GM19035 (cell line): ENCODE measurements at regions not wholly inside any gene's neighbourhood (a gene's known extent, or its start where the extent isn't known, plus 50 kb on each side); places are given as distances from the start of the nearest gene placed in this dataset.

Source experiments
- ATAC-seq: cut with Tn5 transposase; IDR thresholded peaks from one replicate; pipeline ENCODE4 v1.9.1; 2021; ENCODE audit not compliant: unreplicated experiment

DNA sequence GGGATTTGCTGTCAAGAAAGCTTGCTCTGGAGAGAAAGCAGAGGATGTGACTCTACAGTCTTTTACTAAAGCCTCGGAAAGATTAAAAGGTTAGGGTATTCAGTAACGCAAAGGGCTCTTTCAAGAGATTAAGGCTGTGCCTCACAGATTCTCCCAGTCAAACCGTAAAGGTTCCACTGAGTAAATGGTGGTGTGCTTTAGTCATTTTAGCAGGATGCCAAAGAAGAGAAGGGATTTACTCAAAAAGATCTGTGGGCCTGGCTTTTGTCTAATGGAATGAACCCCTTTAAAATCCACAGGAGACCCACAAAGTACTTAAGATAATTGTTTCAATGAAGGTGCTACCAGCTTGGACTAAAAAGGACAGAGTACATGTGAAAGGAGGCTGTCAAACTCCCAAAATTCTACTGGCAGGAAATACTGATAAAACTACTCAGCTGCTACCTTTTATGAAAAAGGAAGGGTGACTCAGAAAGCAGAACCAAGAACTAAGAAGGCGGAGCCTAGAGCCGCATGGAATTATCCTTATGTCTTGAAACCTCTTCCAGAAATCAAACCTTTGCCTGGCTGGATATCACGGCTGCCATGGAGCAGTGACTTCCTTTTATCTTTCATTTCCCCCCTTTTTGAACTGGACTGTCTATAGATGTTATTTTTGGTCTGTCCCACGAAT lies 670.2 kb upstream of the ZEB2 start:
- no peak for ATAC-seq

DNA sequence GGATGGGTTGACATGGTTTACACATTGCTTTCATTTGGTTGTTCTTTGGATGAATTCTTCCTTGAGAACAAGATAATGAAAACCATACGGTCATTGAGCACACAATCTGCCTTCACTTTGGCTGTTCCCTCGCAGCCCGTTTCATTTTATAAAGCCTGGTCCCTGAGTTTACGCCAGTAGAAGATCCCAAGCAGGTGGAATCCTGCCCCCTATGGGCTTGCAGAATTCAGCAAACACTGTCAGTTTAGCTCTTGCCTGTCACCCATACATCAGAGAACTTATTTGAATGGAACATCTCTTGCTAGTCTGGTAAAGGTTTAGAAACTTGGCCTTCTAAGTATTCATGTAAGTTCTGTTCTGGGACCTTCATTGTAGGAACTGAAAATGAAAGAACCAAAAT lies 666.4 kb upstream of the ZEB2 start:
- no peak for ATAC-seq

DNA sequence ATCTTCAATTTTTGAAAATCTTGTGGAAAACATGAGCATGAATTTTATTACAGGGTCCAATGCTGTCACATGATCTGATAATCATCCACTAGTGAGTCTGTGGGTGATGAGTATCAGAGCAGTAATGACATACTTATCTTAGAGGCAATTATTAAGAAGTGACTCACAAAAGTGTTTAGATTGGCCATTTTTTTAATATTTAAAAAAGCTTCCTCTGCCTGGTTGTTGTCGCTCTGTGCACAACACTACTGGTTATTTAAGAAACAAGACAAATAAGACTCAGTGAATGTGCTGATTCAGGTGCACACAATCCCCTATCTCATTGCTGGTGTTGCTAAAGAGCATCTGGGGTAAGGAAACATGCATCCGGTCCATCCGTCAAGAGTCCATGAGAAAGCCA lies 665.8 kb upstream of the ZEB2 start:
- no peak for ATAC-seq

DNA sequence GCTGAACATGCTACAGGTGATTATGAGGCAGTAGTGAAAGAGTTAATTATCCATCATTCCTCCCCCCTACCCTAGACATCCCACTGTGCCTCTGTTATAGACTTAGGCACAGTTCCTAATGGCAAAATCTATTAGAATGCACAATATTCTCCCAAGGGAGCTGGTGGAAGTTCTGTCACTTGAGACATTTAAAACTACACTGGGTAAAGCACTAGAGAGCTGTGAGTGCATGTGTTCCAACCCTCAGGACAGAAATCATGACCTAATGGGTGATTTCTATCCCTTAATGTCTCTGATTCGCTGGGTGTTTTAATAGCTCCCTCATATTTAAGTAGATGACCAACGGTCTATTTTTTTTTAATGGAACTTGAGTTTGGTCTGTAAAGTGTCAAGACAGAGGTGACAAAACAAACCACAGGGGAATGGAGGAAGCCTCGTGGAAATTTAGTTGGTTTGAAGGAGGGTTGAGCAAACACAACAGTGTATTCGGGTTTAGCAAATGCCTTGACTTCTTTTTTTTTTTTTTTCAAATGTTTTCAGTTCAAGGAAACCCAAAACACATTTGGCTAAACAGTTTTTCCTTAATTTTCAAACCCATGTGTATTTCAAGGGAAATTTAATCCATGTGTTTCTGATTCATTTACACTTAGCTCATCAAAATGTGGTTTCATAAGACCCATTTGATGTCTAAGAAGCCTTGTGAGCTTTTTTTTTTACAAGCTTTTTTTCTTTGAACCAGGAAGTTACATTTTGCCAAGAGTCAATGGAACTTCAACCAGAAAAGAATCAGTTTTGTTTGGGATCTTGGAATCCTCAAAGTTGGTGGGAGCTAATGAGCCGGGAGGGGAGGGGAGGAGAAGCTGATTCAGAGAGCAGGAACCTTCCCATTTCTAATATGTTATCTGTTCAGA lies 665.1 kb upstream of the ZEB2 start:
- no peak for ATAC-seq

DNA sequence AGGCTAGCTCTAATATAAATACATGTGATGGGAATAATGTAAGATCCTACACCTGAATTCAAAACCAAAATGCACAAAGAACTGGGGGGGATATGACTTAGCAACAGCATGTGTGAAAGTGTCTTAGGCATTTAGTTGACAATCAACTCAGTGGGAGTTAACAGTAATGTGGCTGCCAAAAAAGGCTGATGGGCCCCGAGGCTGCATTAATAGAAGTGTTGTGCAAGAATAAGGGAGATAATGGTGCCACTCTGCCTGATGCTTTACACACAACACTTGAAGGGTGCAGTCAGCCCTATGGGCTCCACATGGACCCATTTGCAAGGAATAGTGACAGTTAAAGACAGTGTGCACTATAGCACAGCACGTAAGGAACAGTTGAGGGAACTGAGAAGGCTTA lies 649.4 kb upstream of the ZEB2 start:
- ATAC-seq = no peak

DNA sequence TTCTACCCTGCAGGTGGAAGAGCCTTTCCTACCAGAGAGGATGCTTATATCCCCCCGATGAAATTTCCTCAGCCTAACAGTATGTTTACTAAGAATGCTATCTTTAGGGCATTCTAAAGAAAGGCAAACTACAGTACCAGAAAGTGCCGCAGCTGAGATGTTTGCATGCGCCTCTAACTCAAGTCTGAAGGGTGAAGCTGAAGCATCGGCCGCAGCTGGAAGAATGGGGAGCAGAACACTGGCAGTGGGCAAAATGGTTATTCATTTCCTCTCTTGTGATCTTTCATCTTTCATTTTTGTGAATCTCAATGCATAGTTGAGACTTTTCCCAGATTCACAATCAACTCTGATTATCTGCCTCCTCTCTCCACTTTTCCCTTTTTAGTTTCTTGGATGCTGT lies 648.2 kb upstream of the ZEB2 start:
- no peak for ATAC-seq

DNA sequence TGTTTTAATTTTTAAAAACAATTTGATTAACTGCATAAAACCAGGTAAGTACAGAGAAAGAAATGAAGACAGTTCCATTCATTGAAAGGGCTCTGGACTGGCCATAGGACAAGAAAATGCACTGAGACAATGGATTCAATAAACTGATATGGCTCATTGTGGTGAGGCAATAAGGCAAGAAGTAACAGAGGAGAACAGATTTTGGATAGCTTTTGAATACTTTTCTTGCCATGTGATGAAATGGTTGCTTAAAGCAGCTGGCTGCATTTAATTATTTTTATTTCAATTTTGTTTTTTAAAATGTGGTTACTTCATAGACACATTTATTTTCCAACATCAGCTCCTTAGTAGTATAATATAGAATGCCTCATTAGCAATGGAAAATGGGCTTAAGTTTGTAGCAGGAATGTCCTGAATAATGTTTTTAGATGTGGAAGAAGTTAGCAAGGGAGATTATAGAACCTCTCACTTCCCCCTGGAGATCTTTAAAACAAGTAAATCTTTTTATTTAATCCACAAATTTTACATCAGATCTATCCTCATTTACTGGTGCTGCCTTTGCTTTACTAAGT lies 646.9 kb upstream of the ZEB2 start:
- ATAC-seq = no peak

DNA sequence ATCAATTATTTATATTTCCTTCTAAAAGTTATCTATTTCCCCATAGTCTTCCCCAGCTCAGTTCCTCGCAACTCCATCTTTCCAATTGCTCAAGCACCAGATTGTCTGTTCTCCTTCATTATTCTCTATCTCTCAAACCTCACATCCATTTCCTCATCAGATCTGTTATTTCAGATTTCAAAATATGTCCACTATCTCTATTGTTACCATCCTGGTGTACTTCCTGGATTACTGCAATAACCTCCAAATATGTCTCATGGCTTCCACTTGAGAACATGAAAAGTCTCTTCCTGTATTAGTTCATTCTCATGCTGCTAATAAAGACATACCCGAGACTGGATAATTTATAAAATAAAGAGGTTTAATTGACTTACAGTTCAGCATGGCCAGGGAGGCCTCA lies 641.7 kb upstream of the ZEB2 start:
- no peak for ATAC-seq

DNA sequence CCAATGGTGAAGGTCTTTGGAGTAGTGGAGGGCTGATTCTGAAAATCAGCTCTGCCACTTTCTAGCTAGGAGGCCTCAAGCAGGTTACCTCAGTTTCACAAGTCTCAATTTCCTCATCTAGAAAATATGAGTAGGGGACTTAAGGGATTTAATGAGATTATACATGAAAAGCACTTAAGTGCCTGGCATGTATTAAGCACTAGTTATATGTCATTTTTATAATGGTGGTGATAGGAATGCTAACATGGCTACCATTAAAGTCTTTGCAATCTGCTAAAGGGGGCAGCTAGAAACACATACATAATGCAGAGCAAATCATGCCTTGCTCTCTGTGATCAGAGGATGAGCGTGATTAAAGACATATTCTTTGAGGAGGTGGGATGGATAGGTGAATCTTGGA lies 640.9 kb upstream of the ZEB2 start:
- no peak for ATAC-seq

DNA sequence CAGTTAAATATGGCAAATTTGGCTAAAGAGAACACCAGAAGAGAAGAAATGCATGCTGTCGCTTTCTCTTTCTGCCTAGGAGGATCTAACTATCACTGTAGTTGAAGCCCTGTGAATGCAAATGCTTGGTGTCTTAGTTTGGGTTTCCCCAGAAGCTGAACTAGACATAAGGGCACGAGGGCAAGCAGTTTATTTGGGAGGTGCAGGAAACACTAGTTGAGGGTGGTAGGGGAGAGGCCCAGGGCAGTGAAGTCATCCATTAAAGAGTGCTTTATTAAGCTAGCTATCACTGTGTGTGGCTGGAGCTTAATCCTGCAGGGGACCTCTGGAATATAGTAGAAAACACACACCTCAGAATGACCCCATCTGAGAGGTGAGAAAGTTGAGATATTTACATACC lies 639.8 kb upstream of the ZEB2 start:
- ATAC-seq = no peak

DNA sequence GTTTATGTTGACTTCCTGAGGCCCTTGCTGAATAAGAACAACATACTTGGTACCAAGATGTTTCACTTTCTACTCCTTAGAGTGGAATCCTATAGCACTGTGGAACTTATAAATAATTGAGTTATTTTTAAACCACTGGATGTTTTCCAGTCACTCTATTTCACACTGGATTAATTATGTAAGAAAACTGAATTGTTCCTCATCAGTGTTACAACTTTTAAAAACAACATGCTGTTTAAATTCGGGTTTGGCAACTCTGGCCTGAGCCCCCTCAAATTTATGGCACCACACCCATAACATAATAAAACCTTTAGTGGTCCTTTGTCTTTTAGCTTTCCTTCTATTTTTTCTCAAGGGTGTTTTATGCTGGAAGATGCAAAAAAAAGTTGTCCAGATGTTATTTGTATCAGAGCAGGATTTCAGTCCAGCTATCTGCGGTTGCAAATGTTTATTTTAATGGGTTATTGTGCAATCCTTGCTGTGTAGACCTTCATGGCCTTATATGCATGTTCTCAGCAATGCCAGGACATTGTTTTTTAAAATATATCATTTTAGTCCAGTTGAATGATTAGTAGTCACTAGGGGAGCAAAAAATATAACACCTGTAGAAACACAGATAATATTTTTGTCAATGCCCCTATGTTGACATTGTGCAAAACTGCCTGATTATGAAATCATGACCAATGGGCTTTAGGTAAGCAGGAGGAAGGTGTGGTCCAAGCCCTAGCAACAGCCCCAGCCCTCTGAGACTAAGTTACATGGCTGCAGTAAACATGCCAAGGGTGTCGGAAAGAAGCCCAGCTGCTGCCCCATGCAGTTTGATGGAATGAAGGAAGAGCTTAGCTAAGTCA lies 638.0 kb upstream of the ZEB2 start:
- ATAC-seq = no peak

DNA sequence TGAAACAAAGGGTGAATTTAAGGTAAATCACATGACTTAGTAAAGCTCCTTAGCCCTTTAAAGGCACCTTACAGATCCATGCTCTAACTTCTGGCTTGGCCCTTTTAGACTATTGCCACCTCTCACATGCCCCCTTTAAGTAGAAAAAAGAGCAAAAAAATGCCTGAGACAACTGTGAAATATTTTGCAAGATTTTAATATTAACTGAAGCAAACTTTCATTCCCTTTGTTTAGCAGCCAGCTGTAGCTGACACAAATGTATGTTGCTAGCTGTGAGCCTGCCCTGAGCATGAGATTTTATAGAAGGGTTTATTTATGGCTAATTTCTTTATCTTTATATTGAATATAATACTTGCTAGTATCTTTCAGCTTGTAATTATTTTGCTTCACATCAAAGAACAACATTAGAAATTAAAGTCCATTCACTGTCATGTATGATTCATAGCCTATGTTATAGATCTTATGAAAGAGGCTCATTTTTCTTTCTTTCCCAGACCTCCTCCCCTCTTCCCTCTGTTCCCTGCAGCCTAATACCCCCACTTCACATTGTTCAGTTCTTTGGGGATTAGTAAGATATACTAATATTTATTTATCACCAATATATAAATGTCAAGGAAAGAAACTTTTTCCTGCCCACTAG lies 637.2 kb upstream of the ZEB2 start:
- ATAC-seq = no peak

DNA sequence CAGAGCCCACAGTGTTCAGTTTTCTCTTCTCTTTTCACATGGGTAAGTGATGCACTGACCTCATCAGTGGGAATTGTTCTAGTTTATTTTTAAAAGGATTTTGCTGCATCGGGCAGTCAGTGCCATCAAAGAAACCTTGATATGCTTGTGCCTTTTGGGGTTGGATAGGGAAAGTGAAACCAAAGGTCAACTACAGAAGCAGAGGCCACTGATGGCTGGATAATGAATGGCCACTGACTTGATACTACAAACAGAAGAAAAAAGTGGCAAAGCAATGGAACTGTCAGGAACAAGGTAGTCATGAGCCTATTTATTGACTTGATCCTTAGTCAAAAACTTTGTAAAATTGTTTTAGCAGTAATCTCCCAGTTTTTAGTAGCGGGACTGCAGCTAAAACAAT lies 636.3 kb upstream of the ZEB2 start:
- ATAC-seq = no peak

DNA sequence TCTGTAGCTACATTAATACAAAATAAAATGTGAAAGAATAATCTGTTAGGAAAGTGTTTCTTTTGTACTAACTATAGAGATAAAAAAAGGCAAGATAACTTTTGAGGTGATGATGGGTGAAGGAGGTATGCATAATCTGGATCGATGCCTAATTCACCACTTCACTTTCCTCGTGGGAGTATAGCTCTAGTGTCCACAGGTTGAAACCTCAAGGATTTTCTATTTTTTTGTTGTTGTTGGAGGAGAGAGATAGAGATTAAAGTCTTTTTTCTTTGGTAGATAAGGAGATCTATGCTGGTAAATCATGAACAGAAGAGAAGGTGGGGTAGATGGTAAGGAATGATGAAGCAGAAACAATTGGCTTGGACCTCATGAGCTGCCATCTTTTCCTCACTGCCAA lies 635.3 kb upstream of the ZEB2 start:
- ATAC-seq = no peak

DNA sequence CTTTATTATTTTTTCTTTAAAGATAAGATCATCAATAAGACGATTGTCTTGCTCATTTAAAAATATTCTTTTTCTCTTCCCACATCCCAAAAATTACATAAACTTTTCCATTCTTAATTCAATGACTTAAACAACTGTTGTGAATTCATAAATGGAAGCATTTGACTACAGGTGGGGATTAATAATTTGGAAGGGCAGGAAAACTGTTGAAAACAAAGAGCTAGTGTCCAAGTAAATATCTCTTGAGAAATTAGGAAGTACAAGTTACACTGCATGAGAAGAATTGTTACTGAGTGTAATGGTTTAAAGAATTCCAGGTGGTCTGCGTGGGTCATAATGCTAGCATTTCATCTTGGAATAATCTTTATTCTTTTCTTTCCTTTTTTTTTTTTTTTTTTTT lies 634.8 kb upstream of the ZEB2 start:
- ATAC-seq = no peak

DNA sequence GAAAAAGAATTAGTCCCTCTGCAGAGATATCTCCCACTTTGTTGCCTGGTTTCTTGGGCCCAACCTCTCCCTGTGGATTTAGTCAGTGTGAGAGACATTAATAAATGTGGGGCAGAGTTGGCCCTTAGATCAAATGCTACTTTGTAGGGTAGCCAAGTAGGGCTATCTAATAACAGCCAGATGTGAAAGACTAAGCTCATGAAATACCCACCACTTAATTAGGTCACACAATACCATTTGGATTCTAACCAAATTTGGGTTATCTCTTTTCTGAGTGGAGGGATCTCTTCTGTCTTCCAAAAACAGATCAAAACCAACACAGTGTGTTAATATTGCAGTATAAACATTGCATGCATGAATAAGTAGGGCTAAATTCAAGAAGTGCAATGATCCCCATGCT lies 626.8 kb upstream of the ZEB2 start:
- ATAC-seq = no peak

DNA sequence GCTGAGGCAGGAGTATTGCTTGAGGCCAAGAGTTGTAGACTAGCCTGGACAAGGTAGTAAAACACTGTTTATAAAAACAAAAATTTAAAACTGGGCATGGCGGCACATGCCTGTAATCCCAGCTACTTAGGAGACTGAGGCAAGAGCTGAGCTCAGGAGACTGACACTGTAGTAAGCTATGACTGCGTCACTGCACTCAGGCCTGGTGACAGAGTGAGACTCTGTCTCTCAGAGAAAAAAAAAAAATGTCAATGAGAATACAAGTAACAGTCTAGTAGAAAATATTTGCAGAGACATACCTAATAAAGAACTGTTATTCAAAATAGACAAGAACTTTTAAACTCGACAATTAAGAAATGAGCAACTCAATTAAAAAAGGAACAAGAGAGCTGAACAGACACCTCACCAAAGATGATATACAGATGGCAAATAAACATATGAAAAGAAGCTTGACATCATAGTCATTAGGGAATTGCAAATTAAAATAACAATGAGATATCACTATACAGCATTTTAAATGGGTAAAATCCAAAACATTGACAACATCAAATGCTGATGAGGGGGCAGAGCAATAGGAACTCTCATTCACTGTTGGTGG lies 624.3 kb upstream of the ZEB2 start:
- ATAC-seq = no peak

DNA sequence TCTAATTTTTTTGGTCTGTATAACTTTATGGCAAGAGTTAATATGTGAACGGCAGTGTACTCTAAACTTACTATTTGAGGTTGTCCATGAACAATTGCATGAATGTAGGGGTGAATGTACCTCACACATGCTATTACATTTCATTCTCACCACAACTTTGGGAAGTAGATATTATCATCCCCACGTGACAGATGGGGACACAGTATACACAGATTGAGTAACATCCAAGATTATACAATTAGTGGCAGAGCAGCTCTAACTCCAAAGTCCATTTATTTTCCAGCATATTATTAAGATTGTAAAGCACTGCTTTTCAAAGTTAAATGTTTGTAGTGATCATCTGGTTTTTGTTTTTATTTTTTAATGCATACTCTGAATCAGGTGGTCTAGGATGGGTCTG lies 622.1 kb upstream of the ZEB2 start:
- no peak for ATAC-seq

DNA sequence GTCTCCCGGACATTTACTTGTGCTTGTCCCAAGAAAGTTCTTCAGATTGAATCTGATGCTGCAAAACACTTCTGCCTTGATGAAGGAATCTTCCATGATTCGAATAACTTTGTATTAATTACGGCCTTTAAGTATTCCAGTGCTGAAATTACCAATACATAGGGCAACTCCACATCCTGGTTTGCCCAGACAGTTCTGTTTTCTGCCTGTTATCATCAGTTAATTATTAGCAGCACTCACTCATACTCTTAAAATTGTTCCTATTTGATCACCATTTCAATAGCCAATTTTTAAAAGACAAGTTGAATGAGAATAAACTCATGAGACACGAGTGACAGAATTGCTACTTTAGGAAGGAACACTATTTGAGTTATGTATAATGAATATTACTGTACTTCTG lies 620.7 kb upstream of the ZEB2 start:
- ATAC-seq = no peak

DNA sequence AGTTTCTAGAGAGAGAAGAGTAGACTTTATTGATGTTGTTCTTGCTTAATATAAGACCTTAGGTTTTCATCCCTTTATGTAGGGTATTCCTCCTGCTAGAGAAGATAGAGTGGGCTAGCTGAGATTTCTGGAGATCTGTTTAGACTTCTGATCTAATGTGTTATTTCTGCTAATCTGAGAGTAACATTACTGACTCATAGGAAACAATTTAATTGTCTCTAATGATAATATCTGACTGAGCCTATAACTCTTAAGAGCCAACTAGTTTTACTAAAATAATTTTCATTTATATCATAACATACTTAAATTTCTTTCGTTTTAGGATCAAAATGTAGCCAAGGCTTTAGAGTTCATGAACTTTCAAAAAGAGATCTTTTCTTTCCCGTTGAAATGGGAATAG lies 618.7 kb upstream of the ZEB2 start:
- no peak for ATAC-seq

DNA sequence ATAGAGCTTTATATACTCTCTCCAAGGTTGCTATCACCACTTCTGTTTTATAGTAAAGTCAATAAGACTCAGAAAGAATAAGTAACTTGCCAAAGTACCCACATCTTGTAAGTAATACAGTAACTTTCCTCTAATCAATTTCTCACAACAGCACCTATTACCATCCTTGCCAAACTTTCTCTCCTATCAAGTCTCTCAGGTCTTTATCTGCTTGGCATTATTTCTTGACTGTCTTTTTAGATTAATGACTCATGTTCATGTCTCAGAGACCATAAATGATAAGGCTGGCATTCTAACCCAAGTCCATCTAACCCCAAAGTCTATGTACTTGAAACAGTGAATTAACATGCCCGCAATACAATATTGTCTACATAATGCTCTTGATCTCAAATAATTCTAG lies 618.0 kb upstream of the ZEB2 start:
- ATAC-seq = no peak
